ENCODE measurements at regions not wholly inside any gene's neighbourhood (a gene's known extent, or its start where the extent isn't known, plus 50 kb on each side); places are given as distances from the start of the nearest gene placed in this dataset.

DNA sequence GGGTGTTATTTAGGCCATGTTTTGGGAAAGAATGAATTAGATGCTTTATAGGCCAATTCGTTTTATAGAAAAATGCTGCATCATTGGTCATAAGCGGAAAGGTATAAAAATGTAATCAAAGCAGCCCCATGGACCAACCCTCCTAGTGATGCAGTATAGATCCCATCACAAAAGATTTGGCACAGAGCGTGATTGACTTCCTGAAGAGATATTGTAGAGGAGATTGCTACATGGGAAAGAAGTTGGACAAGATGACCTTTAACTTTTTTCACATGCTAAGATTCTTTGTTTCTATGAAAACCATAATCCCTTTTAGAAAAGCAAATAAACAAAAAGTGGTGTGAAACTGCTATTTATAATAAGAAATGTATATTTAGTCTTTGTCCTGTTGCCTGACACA, 136.5 kb upstream of the FNDC3A start:
- H3K4me3 ChIP-seq (replicated peaks; ENCODE audit: low read depth, low read length): no peak overlapping the region
- TF ChIP-seq, protein P1, sequence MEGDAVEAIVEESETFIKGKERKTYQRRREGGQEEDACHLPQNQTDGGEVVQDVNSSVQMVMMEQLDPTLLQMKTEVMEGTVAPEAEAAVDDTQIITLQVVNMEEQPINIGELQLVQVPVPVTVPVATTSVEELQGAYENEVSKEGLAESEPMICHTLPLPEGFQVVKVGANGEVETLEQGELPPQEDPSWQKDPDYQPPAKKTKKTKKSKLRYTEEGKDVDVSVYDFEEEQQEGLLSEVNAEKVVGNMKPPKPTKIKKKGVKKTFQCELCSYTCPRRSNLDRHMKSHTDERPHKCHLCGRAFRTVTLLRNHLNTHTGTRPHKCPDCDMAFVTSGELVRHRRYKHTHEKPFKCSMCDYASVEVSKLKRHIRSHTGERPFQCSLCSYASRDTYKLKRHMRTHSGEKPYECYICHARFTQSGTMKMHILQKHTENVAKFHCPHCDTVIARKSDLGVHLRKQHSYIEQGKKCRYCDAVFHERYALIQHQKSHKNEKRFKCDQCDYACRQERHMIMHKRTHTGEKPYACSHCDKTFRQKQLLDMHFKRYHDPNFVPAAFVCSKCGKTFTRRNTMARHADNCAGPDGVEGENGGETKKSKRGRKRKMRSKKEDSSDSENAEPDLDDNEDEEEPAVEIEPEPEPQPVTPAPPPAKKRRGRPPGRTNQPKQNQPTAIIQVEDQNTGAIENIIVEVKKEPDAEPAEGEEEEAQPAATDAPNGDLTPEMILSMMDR (IDR thresholded peaks at IDR 0.05; ENCODE audit: low read depth, low read length, missing control alignments): no peak
- DNase-seq (ENCODE audit: extremely low read depth, low read depth): no peak

DNA sequence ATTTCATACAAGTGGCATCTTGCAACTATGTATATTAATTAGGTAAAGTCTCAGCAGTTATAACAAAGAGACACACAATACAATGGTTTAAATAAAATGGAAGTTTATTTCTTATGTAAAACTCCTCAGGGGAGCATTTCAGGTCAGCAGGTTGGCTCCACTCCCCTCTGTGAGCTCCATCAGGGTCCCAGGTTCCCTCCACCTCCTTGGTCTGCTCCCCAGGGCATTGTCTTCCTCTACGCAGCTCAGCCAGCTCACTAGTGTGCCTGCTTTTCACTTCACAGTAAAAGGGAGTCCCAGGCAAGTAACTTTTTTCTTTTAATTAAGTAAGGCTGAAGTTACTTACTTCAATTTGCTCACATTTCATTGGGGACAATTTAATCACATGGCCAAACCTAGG, 135.3 kb upstream of the FNDC3A start:
- no peak for DNase-seq (ENCODE audit: extremely low read depth, low read depth)
- no peak overlapping the region for H3K4me3 ChIP-seq (replicated peaks; ENCODE audit: low read depth, low read length)
- TF ChIP-seq, protein P1 (IDR thresholded peaks at IDR 0.05; ENCODE audit: low read depth, low read length, missing control alignments): no peak

DNA sequence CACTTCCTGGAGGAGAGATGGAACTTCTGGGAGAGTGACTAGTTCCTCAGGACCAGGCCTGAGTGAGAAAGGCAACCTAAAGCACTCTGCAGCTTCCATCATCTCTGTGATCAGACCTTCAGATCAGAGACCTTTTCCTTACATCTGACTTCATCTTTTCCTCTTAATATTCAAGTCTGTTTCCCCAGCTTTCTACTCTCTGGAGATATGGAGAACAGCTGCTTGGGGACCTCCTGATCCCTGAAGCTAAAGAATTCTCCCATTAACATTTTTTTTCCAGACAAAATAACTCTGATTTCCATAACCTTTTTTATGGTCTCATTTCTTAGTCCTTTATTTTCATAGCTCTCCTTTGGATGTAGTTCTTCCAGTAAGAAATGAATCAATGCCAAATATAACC, 133.4 kb upstream of the FNDC3A start:
- TF ChIP-seq, protein P1 (IDR thresholded peaks at IDR 0.05; ENCODE audit: low read depth, low read length, missing control alignments): no peak
- no peak for DNase-seq (ENCODE audit: extremely low read depth, low read depth)
- no peak overlapping the region for H3K4me3 ChIP-seq (replicated peaks; ENCODE audit: low read depth, low read length)

DNA sequence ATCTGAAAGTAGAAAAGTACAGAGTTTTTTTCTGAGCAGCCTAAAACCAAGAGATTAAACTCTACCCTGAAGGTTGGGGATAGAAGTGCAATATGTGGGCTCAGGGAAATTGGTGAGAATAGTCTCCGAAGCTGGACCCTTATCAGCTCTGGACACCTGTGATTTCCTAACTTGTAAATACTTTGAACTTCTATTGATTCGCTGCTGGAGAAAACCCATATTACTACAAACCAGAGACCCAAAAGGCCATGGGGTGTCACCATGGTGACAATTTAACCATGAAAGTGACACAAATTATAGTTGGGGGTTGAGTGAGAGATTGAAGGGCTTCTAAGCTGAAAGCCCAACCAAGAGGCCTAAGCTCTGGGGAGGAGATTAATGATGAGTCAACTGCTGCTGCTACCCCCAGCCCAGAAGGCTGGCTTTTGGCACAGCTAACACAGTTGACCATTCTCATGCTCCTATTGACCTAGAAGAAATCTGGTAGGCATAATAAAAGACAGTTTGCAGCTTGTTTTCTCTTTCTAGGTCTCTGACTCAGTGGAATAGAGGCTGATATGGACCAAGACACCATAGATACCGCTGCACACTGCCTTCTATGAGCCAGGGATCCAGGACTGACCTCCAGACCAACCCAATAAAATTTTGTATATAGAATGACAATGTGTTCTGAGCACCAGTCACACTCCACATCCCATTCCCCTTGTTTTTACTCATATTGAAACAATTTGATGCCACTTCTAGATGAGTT, 131.9 kb upstream of the FNDC3A start:
- TF ChIP-seq, protein P1 (IDR thresholded peaks at IDR 0.05; ENCODE audit: low read depth, low read length, missing control alignments): no peak
- no peak for DNase-seq (ENCODE audit: extremely low read depth, low read depth)
- H3K4me3 ChIP-seq (replicated peaks; ENCODE audit: low read depth, low read length): no peak overlapping the region

DNA sequence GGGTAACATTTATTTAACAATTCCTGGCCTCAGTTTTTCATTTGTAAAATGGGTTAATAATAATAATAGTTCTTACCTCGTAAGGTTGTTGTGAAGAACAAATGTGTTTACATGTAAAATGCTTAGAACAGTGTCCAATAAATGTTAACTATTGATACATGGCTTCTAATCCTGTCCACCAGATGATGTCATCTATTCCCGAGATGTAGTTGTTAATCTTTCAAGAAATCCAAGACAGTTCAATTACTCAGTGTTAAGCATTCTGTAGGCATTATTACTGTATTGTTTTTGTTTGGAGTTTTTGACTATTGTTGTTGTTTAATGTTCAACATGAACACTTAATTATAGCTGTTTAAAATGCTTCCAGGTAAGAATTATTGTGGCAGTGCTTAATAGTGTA, 131.0 kb upstream of the FNDC3A start:
- TF ChIP-seq, protein P1 (IDR thresholded peaks at IDR 0.05; ENCODE audit: low read depth, low read length, missing control alignments): no peak
- DNase-seq (ENCODE audit: extremely low read depth, low read depth): no peak
- H3K4me3 ChIP-seq (replicated peaks; ENCODE audit: low read depth, low read length): no peak overlapping the region

DNA sequence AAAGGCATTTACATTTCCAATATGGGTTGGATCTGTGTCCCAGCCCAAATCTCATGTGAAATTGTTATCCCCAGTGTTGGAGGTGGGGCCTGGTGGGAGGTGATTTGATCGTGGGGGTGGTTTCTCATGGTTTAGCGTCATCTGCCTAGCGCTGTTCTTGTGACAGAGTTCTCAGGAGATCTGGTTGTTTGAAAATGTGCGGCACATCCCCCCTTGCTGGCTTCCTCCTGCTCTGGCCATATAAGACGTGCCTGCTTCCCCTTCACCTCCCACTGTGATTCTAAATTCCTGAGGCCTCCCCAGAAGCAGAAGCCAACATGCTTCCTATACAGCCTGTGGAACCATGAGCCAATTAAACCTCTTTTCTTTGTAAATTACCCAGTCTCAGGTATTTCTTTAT, 126.2 kb upstream of the FNDC3A start:
- no peak for DNase-seq (ENCODE audit: extremely low read depth, low read depth)
- no peak overlapping the region for H3K4me3 ChIP-seq (replicated peaks; ENCODE audit: low read depth, low read length)
- TF ChIP-seq, protein P1 (IDR thresholded peaks at IDR 0.05; ENCODE audit: low read depth, low read length, missing control alignments): no peak

DNA sequence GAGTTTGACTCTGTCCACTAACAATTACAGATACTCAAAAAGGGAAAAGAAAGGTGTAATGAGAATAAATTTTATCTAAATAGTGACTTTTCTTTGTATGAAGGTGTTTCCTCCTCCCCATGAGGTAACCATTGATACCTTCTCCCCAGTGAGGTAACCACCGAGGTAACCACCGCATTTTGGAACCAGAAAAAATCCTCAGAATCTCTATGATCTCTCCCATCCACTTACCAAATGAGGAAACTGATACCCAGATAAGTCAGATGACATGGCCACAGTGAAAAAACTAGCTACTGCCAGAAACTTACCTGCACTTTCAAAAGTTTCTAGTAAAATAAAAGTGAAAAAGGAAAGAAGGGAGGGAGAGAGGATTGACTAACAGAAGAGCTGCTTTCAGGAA, 124.0 kb upstream of the FNDC3A start:
- H3K4me3 ChIP-seq (replicated peaks; ENCODE audit: low read depth, low read length): no peak overlapping the region
- DNase-seq (ENCODE audit: extremely low read depth, low read depth): no peak
- TF ChIP-seq, protein P1 (IDR thresholded peaks at IDR 0.05; ENCODE audit: low read depth, low read length, missing control alignments): no peak

Data from HFF-Myc (cell line).